HepG2 (cell line): ENCODE measurements at regions not wholly inside any gene's neighbourhood (a gene's known extent, or its start where the extent isn't known, plus 50 kb on each side); places are given as distances from the start of the nearest gene placed in this dataset.

Experiments
- EEA1 ChIP-seq: sonication (generic); formaldehyde crosslinking; IDR thresholded peaks from 2 replicates; pipeline ENCODE4 v1.5.1; 2020; ENCODE audit warnings: mild to moderate bottlenecking, missing genetic modification reagents, borderline replicate concordance
- GATA4 ChIP-seq: sonication (generic); IDR thresholded peaks from 2 replicates; pipeline ENCODE4 v1.6.1; 2016; ENCODE audit warnings: antibody characterized with exemption, low read depth, borderline replicate concordance
- RBAK ChIP-seq: sonication (generic); formaldehyde crosslinking; IDR thresholded peaks from 2 replicates; pipeline ENCODE4 v1.5.1; 2020; ENCODE audit warnings: mild to moderate bottlenecking, missing genetic modification reagents
- ZFYVE20 ChIP-seq: sonication (generic); formaldehyde crosslinking; IDR thresholded peaks from 2 replicates; pipeline ENCODE4 v1.8.0; 2023; ENCODE audit warnings: low read depth, mild to moderate bottlenecking, moderate library complexity, missing genetic modification reagents, borderline replicate concordance
- ZSCAN30 ChIP-seq: sonication (generic); formaldehyde crosslinking; IDR thresholded peaks from 2 replicates; pipeline ENCODE4 v1.5.0; 2020; ENCODE audit warnings: mild to moderate bottlenecking, missing genetic modification reagents
- TF ChIP-seq, protein P1 (sequence below): IDR thresholded peaks from 2 replicates; pipeline ENCODE4 v1.6.1; 2012; ENCODE audit warnings: low read depth, low read length, improper control_type of control experiment
- TF ChIP-seq, protein P2 (sequence below): sonication (generic); formaldehyde crosslinking; IDR thresholded peaks from 2 replicates; pipeline ENCODE4 v1.4.0; 2020; ENCODE audit warnings: mild to moderate bottlenecking, missing genetic modification reagents

DNA sequence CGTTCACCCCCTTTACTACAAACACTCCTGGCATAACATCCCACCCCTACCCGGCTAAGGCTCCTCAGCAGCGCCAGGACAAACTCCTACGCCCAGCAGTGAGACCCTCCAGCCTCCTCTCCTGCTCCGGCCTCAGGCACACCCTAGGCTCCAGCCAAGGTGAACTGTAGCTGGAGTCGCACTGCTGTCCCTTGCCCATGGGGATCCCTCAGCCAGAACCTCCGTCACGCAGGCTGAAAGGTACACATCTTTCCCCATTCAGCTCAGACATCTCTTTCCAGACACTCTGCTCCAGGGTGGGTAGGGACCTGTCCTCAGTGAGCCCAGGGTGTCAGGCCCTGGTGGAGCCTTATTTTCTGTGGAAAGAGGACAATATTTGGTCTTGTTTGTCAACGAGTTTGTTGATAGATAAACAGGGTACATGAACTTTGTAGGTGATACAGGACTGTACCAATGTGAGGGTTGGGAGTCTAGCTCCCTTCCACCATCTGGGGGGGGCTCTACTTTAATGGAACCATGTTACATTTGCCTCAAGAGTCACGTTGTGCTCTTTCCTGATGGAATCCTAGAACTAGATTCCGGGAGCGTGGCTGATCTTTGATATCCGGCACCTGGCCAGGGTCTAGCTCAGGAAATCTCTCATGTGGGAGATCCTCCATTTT lies 56.5 kb upstream of the SSBP3 start (continued):
- TF ChIP-seq, protein P1, sequence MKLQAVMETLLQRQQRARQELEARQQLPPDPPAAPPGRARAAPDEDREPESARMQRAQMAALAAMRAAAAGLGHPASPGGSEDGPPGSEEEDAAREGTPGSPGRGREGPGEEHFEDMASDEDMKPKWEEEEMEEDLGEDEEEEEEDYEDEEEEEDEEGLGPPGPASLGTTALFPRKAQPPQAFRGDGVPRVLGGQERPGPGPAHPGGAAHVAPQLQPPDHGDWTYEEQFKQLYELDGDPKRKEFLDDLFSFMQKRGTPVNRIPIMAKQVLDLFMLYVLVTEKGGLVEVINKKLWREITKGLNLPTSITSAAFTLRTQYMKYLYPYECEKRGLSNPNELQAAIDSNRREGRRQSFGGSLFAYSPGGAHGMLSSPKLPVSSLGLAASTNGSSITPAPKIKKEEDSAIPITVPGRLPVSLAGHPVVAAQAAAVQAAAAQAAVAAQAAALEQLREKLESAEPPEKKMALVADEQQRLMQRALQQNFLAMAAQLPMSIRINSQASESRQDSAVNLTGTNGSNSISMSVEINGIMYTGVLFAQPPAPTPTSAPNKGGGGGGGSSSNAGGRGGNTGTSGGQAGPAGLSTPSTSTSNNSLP: no peak
- no peak for TF ChIP-seq GATA4
- TF ChIP-seq, protein P2, sequence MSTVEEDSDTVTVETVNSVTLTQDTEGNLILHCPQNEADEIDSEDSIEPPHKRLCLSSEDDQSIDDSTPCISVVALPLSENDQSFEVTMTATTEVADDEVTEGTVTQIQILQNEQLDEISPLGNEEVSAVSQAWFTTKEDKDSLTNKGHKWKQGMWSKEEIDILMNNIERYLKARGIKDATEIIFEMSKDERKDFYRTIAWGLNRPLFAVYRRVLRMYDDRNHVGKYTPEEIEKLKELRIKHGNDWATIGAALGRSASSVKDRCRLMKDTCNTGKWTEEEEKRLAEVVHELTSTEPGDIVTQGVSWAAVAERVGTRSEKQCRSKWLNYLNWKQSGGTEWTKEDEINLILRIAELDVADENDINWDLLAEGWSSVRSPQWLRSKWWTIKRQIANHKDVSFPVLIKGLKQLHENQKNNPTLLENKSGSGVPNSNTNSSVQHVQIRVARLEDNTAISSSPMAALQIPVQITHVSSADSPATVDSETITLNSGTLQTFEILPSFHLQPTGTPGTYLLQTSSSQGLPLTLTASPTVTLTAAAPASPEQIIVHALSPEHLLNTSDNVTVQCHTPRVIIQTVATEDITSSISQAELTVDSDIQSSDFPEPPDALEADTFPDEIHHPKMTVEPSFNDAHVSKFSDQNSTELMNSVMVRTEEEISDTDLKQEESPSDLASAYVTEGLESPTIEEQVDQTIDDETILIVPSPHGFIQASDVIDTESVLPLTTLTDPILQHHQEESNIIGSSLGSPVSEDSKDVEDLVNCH (CRISPR knock-in tag): no peak
- no peak for TF ChIP-seq RBAK (CRISPR knock-in tag)
- TF ChIP-seq ZSCAN30 (CRISPR knock-in tag): no peak
- no peak for TF ChIP-seq ZFYVE20 (CRISPR knock-in tag)
- no peak for TF ChIP-seq EEA1 (CRISPR knock-in tag)
- TF ChIP-seq, all 625 proteins: peak for 0
